Globus pallidus (tissue), 1 donor: ENCODE measurements at regions not wholly inside any gene's neighbourhood (a gene's known extent, or its start where the extent isn't known, plus 50 kb on each side); places are given as distances from the start of the nearest gene placed in this dataset.
"Not testable (repeated sequence)": the region's sequence is repeated elsewhere in the genome, so short reads cannot be mapped to it uniquely, and the experiment has no call there.

Experiments used
- DNase-seq: peaks from one replicate; pipeline ENCODE4 v3.0.0-alpha.2; 2015; ENCODE audit warnings: low spot score

DNA sequence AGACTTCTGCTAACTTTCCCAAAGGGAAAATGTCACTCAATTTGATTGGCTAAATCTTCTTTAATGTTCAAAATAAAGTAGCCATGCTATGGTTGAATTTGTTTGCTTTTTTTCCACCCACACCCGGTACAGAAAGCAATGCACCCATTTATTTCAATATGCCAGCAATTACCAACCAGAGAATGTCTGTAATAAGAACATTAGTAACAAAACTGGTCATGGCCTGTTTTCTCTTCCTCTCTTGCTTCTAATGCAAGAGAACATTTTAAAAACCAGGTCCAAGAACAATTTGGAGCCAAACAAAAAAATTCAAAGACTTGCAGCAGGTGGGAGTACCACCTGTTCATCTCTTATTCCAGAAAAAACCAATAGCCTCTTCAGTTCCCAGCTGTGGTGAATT lies 1108.8 kb upstream of the PCDH20 start:
- no peak for DNase-seq

DNA sequence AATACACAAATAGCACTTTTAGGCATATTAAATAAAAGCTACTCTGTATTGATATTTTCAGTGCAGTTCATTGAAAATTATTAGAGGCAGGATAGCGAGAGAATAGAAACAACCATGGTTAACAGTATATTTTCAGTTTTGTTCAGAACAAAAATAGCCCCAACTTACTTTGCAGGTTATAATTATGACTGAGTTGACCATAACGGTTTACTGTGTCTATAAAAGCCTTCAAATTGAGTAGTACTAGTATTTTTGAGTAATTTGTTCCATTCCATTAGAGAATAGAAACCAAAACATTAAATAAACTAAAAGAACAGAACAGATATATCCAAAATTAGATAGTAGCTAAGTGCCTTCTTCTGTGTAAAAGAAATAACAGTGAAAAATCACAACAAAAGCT lies 1108.4 kb upstream of the PCDH20 start:
- DNase-seq = no peak

DNA sequence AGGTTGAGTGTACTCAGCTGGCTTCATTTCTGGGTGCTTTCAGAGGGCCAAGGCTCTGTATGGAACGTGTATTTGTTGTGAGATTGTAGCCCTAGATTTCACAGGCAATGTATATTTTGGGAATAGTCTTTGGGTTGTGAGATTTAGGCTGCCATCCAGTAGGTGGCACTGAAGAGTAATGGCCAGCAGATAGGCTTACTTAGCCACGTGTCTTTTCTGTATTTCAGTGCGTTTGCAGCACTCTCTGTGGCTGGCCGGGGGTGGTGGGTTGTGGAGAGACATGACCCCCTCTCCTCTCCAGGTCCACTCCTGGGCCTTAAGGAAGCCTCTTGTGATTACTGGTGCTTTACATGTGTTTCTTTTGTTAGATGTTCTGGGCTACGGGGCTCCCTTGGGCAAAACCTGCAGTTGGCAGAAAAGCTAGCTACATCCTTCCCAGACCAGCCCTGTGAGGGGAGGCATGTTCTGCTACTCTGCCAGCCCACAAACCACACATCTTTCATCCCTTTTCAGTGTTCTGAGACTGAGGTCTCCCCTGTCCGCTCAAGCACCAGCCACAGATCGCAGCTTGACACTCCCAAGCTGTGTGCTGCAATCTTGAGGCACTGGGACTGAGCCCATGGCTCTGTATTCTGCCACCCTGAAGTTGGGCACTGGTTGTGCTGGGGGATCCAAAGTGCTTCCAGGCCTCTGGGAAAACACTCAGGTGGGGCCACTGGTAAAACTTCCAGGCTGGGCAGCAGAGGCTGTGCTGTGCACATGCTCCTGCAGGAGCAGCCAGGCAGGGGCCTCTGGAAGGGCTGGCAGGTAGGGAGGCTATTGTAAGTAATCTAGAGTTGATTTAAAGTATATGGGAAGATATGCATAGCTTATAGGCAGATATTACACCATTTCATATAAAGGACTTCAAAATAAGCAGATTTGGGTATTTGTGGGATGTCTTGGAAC lies 1096.8 kb upstream of the PCDH20 start:
- DNase-seq = peak; percentile 43

- no peak for DNase-seq
These were observed 1095.4 kb upstream of the PCDH20 start for GRCh38 chr13:62510906-62511655.

GRCh38 chr13:62502588-62502987 lies 1086.9 kb upstream of the PCDH20 start:
- DNase-seq = no peak

DNA sequence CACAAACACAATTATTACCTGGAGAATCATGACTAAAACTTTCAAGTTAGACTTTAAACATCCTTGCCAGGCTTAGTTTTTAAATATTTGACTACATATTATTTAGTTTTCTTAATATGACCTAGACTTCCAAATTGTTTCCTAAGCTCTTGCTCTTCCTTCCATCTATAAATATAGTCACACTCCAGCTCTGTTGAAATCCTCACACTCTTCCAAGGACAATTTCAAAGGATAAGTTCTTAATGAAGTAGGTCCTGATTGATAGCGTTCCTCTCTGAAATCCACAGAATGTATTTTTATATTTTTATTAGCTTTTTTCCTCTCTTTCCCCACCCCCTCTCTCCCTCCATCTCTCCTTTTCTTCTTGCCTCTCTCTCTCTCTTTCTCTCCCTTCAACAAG lies 1074.1 kb upstream of the PCDH20 start:
- DNase-seq = no peak

DNA sequence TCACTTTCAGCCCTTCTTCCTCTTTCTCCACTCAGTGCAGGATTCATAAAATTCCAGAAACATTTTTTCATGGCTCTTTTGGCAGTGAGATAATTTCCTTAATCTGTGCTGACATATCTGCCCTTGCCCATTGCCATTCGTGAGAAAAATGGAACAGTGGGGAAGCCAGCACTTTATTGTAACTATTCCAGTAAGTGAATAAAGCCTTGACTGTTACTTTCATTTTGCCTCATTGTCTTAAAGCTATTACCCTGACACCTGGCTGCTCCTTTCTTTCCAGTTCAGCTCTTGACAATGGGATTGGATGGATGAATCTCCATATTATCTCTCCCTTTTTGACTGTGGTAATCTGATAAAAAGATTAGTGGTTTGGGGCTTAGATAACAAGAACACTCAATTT lies 1068.1 kb upstream of the PCDH20 start:
- no peak for DNase-seq

DNA sequence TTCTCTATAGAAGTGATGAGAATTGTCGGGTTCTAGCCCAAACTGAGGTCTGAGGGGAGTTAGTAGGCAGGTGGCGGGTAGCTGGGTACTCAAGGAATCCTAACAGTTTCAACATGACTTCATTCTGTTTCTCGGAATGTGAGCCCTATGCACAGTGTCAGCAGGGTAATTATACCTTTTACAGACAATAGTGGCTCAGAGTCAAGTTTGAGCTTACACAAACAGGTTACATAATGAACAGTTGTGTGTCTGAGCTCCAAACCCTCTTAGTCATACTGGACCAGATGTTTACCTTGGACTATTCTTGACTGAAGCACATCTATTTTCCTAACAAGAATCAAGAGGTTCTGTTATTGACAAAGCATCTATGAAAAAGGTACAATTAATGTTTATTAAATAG lies 1066.7 kb upstream of the PCDH20 start:
- no peak for DNase-seq

GRCh38 chr13:62473944-62474237 lies 1058.2 kb upstream of the PCDH20 start:
- DNase-seq = no peak

DNA sequence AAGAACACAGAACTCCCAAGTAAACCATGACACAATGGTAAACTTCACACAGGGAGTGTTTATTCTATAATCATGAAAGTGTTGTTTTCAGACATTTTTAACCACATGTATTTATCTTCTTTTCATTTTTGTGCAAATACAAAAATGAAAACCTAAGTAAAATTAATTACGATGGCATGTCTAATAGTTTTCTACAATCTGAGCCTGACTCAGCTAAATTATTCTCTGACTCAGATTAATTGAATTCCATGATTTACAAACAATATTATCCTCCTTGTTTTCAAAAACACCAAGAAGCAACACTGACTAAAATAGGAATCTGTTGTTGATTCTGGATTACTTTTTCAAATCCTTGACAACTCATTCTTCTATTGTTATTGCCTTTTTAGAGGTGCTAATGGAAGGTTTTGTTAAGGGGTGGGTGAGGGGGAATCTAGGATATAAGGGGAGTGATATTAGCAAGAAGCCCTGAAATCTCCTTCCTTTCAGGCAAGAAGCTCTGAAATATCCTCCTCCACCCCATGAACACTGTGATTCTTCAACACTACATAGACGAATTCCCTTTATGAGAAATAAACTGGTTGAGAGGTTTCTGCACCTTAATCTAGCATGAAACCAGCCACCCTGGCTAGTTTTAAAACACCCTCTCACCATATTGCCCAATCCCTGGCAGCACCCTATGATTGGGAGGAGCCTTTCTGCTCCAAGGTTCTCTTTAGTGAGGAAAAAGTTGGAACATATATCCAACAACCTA lies 1057.7 kb upstream of the PCDH20 start:
- no peak for DNase-seq

DNA sequence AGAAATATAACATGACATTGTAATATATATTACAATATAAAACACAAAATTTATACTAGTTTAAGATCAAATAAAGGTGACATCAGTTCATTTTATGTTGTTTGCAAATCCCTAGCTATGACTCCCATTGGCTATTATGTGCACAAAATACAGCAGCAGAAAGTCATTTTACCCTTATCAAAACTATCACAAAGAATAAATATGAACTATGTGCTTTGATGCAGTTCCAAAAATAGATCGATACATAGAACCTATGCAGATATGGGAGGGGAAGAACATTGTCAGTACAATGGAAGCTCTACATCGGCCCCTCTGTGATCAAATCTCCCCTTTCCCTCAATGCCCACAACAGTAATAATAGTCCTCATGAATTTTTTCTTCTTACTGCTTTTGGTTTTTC lies 1038.1 kb upstream of the PCDH20 start:
- DNase-seq = no peak

DNA sequence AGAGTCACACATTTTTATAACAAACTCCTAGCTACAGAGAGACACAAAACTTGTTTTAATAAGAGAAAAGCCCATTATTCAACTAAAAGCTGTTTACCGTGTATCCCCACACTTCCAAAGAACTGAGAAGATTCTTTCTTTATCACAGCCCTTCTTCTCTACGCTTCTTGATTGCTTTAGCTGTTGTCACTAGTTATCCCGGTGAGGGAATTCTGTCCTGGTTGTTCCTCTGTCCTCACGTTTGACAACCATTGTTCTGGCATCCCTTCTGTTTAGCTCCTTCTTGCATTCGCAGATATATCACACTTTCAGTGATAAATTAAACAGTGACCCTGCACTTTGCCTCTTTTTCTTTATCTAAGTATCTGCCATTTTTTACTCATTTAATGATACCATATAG lies 1035.1 kb upstream of the PCDH20 start:
- no peak for DNase-seq

- not testable (repeated sequence) for DNase-seq
These were observed 1032.2 kb upstream of the PCDH20 start for GRCh38 chr13:62447771-62448382.

DNA sequence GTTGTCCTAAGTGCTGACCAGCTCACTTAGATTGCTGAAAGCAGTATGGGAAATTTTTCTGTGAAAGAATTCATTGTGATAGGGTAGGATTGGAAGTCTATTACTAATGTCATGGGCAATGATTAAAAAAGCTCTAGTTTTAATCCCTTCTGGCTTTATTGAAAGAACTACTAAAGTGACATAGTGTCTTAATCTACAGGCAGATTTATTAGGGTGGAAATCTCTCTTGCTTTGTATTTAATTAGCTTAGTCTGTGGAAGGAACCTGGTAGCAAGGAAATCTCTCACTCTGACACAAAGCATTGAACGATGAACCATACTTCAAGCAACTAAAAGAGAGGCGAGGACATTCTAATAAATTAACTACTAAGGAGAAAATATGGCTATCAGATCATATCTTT lies 1029.2 kb upstream of the PCDH20 start:
- DNase-seq = no peak

GRCh38 chr13:62434081-62434480 lies 1018.4 kb upstream of the PCDH20 start:
- DNase-seq = no peak

DNA sequence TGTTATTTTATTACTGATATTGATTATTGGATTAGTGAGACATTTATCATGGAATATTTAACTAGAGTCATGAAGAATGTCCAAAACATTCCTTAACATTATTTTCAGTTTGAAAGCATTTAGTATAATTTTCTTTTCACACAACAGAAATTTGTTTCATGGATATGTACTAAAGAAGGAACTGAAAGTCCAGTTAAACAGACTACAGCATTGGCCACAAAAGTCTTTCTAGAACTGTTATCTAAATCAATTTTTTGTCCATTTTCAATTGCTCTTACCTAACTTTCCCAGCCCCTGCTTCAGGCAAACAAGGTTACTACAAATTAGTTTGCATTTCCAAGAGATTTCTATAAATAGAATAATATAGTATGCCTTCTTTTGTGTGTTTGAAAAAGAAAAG lies 1018.0 kb upstream of the PCDH20 start:
- no peak for DNase-seq

DNA sequence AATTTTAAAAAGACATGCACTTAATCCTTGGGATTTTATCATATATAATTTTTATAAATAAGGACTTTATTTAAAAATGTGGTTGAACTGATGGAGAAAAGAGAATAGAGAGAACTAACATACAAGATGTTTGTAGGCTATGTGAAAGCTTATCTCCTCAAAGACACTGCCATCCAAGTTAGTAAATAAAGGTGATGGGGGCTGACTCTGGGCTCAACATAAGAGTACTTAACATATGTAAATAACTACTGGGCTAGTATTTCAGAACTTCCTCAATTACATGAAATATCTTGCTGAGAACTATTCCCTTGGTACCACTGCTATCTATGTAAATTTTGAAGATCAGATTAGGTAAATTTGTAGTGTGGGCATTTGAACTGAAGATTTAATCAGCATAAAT lies 1017.3 kb upstream of the PCDH20 start:
- no peak for DNase-seq

DNA sequence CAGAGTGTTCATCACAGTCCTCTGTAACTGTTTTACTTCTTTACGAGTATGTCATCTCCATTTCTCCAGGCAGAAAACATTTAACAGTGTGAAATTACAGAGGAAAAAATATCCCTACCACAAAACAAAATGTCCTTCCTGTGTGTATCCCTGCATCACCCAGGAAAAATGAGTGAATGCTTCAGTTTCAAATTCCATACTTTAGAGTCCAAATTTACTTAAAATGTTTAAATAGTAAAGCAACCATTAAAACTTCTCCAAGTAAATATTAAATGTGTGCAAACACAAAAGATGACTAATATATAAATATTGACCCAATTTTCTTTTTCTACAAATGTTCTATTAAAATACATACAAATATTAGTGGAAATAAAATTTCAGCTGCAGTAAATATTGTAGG lies 1016.6 kb upstream of the PCDH20 start:
- DNase-seq = no peak

DNA sequence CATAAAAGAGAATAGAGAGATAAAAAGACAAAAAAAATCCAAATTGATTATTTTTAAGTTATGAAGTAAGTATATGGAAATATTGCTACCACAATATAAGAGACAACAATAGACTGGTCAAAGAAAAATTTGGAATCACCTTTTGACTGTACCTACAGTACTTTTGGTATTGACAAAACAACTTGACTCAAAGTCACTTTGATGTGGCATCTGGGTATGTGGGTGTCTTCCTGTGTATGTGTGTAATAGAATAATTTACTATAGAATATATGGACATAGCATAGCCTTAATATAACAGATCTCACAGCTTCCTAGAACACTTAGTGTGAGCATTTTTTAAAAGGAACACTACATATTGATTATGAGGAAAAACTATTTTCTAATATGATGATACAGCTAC lies 1016.2 kb upstream of the PCDH20 start:
- DNase-seq = no peak

- no peak for DNase-seq
These were observed 1003.2 kb upstream of the PCDH20 start for GRCh38 chr13:62418872-62419271.

GRCh38 chr13:62418376-62418775 lies 1002.7 kb upstream of the PCDH20 start:
- no peak for DNase-seq

GRCh38 chr13:62407871-62408270 lies 992.2 kb upstream of the PCDH20 start:
- DNase-seq = no peak
